ENCODE measurements at regions not wholly inside any gene's neighbourhood (a gene's known extent, or its start where the extent isn't known, plus 50 kb on each side); places are given as distances from the start of the nearest gene placed in this dataset.
A peak's percentile ranks its signal among the peaks of the same experiment; 100 is the strongest.
"Not testable (repeated sequence)": the region's sequence is repeated elsewhere in the genome, so short reads cannot be mapped to it uniquely, and the experiment has no call there.

GRCh38 chr4:18194278-18194677, 172.7 kb upstream of the LCORL start:
- DNase-seq (ENCODE audit: low read depth, low spot score), result no peak

GRCh38 chr4:18192901-18193300, 171.3 kb upstream of the LCORL start:
- DNase-seq (ENCODE audit: low read depth, low spot score), result no peak

- DNase-seq (ENCODE audit: low read depth, low spot score), result no peak
Measured at GRCh38 chr4:18185491-18185890, 163.9 kb upstream of the LCORL start.

GRCh38 chr4:18180892-18181291, 159.3 kb upstream of the LCORL start:
- DNase-seq (ENCODE audit: low read depth, low spot score), result no peak

- DNase-seq (ENCODE audit: low read depth, low spot score), result no peak
Measured at GRCh38 chr4:18180122-18180521, 158.6 kb upstream of the LCORL start.

- no peak for DNase-seq (ENCODE audit: low read depth, low spot score)
Measured at GRCh38 chr4:18171896-18172295, 150.3 kb upstream of the LCORL start.

- no peak for DNase-seq (ENCODE audit: low read depth, low spot score)
Measured at GRCh38 chr4:18167831-18168230, 146.3 kb upstream of the LCORL start.

GRCh38 chr4:18166925-18167324, 145.4 kb upstream of the LCORL start:
- DNase-seq (ENCODE audit: low read depth, low spot score), result no peak

- no peak for DNase-seq (ENCODE audit: low read depth, low spot score)
Measured at GRCh38 chr4:18162453-18162852, 140.9 kb upstream of the LCORL start.

- DNase-seq (ENCODE audit: low read depth, low spot score), result not testable (repeated sequence)
Measured at GRCh38 chr4:18159117-18159912, 137.8 kb upstream of the LCORL start.

GRCh38 chr4:18155067-18156041, 133.8 kb upstream of the LCORL start:
- no peak for DNase-seq (ENCODE audit: low read depth, low spot score)

- no peak for DNase-seq (ENCODE audit: low read depth, low spot score)
Measured at GRCh38 chr4:18138076-18138665, 116.6 kb upstream of the LCORL start.

- no peak for DNase-seq (ENCODE audit: low read depth, low spot score)
Measured at GRCh38 chr4:18134111-18134510, 112.6 kb upstream of the LCORL start.

GRCh38 chr4:18130256-18130655, 108.7 kb upstream of the LCORL start:
- DNase-seq (ENCODE audit: low read depth, low spot score), result no peak

GRCh38 chr4:18128241-18128640, 106.7 kb upstream of the LCORL start:
- DNase-seq (ENCODE audit: low read depth, low spot score), result no peak

GRCh38 chr4:18127030-18127429, 105.5 kb upstream of the LCORL start:
- no peak for DNase-seq (ENCODE audit: low read depth, low spot score)

GRCh38 chr4:18113710-18114331, 92.3 kb upstream of the LCORL start:
- DNase-seq (ENCODE audit: low read depth, low spot score), result no peak

GRCh38 chr4:18111081-18111480, 89.5 kb upstream of the LCORL start:
- peak; percentile 9 for DNase-seq (ENCODE audit: low read depth, low spot score)

- no peak for DNase-seq (ENCODE audit: low read depth, low spot score)
Measured at GRCh38 chr4:18110099-18110498, 88.5 kb upstream of the LCORL start.

GRCh38 chr4:18109676-18110075, 88.1 kb upstream of the LCORL start:
- DNase-seq (ENCODE audit: low read depth, low spot score), result no peak

- not testable (repeated sequence) for DNase-seq (ENCODE audit: low read depth, low spot score)
Measured at GRCh38 chr4:18107848-18108528, 86.4 kb upstream of the LCORL start.

Data from iPS DF 19.7 (cell line).